GM19035 (cell line): ENCODE measurements at regions not wholly inside any gene's neighbourhood (a gene's known extent, or its start where the extent isn't known, plus 50 kb on each side); places are given as distances from the start of the nearest gene placed in this dataset.
A peak's percentile ranks its signal among the peaks of the same experiment; 100 is the strongest.
"Not testable (repeated sequence)": the region's sequence is repeated elsewhere in the genome, so short reads cannot be mapped to it uniquely, and the experiment has no call there.

ENCODE experiments used
- ATAC-seq: cut with Tn5 transposase; IDR thresholded peaks from one replicate; pipeline ENCODE4 v1.9.1; 2021; ENCODE audit not compliant: unreplicated experiment

- ATAC-seq: no peak
Measured at GRCh38 chr5:101783241-101784013, 512.7 kb downstream of the SLCO4C1 start.

- ATAC-seq: no peak
Measured at GRCh38 chr5:101782352-101783103, 513.6 kb downstream of the SLCO4C1 start.

- ATAC-seq: no peak
Measured at GRCh38 chr5:101751105-101751504, 545.0 kb downstream of the SLCO4C1 start.

GRCh38 chr5:101743000-101743399 is 553.1 kb downstream of the SLCO4C1 start:
- not testable (repeated sequence) for ATAC-seq

- no peak for ATAC-seq
Measured at GRCh38 chr5:101728933-101729332, 567.2 kb downstream of the SLCO4C1 start.

GRCh38 chr5:101721543-101721942 is 574.5 kb downstream of the SLCO4C1 start:
- ATAC-seq: no peak

- no peak for ATAC-seq
Measured at GRCh38 chr5:101720033-101720432, 576.1 kb downstream of the SLCO4C1 start.

- no peak for ATAC-seq
Measured at GRCh38 chr5:101717721-101718120, 578.4 kb downstream of the SLCO4C1 start.

GRCh38 chr5:101716941-101717340 is 579.1 kb downstream of the SLCO4C1 start:
- ATAC-seq: no peak

GRCh38 chr5:101715790-101716189 is 580.3 kb downstream of the SLCO4C1 start:
- ATAC-seq: not testable (repeated sequence)

GRCh38 chr5:101689306-101689705 is 606.8 kb downstream of the SLCO4C1 start:
- no peak for ATAC-seq

GRCh38 chr5:101688156-101688555 is 607.9 kb downstream of the SLCO4C1 start:
- no peak for ATAC-seq

- no peak for ATAC-seq
Measured at GRCh38 chr5:101687349-101687985, 608.6 kb downstream of the SLCO4C1 start.

GRCh38 chr5:101686536-101687157 is 609.4 kb downstream of the SLCO4C1 start:
- no peak for ATAC-seq

- no peak for ATAC-seq
Measured at GRCh38 chr5:101679816-101680215, 616.3 kb downstream of the SLCO4C1 start.

GRCh38 chr5:101678481-101679193 is 617.4 kb downstream of the SLCO4C1 start:
- peak; percentile 79 for ATAC-seq

- ATAC-seq: no peak
Measured at GRCh38 chr5:101677961-101678360, 618.1 kb downstream of the SLCO4C1 start.

- no peak for ATAC-seq
Measured at GRCh38 chr5:101676646-101677045, 619.4 kb downstream of the SLCO4C1 start.

- no peak for ATAC-seq
Measured at GRCh38 chr5:101675510-101676219, 620.4 kb downstream of the SLCO4C1 start.

GRCh38 chr5:101673120-101673519 is 623.0 kb downstream of the SLCO4C1 start:
- no peak for ATAC-seq
